Left ventricle myocardium inferior (tissue), 1 donor: ENCODE measurements at regions not wholly inside any gene's neighbourhood (a gene's known extent, or its start where the extent isn't known, plus 50 kb on each side); places are given as distances from the start of the nearest gene placed in this dataset.

Experiments
- DNase-seq: peaks from one replicate; pipeline ENCODE4 v3.0.0-alpha.2; 2020
- H3K27ac ChIP-seq: fragments of 200-600 bp; replicated peaks from 2 replicates; pipeline ENCODE4 v1.8.0; 2021
- H3K27me3 ChIP-seq: fragments of 200-600 bp; 2 replicates; pipeline ENCODE4 v1.8.0; 2021; ENCODE audit warnings: low read depth
- H3K36me3 ChIP-seq: fragments of 200-600 bp; 2 replicates; pipeline ENCODE4 v1.8.0; 2021
- H3K4me1 ChIP-seq: fragments of 200-600 bp; 2 replicates; pipeline ENCODE4 v1.8.0; 2021
- H3K4me3 ChIP-seq: fragments of 200-600 bp; 2 replicates; pipeline ENCODE4 v1.8.0; 2021; ENCODE audit warnings: mild to moderate bottlenecking, moderate library complexity
- H3K9me3 ChIP-seq: fragments of 200-600 bp; replicated peaks from 2 replicates; pipeline ENCODE4 v1.8.0; 2021
- intact Hi-C: fragments of 100-400 bp; cut with micrococcal nuclease; formaldehyde crosslinking; loops from one replicate; pipeline ENCODE4 v1.11.0; 2022
- TF ChIP-seq, protein P1 (sequence below): fragments of 200-600 bp; IDR thresholded peaks from 2 replicates; pipeline ENCODE4 v1.8.0; 2021; ENCODE audit warnings: antibody characterized with exemption, mild to moderate bottlenecking, borderline replicate concordance
- donor health status: DM: no; HTN: yes; CAD: no; lungs with severe emphysema.

DNA sequence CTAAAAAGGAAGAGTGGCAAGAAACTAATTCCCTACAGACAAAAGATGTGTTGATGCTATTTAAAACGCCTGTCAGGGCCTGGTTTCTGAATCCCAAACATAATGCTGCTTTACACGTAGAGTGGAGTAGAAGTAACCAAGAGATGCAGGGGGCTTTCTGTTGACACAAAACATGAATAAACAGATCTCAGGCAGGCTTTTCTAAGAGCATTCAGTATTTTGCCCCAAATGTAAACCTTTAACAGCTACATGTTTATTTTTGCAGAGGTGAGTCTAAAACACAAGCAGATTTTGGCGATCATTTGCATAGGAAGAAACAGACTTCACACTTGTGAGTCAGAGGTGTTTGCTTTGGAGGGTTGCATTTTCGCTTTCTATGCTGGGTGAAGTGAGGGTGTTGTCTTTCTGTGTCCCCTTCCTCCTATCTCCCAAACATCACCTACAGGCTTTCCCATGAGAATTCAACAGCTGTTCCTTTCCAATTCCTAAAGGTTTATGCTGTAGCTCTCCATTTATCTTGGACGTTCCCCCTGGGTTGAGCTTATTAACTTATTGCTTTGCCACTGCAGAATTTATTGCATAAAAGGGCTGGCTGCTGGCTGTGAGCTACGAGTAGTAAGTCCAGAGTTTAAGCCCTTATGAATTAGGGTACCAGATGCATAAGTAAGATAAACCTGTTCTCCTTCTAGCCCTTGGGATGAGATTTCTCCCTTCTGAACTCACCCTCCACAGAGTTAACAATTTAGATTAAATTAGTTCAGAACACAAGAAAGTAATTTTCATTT, 156.7 kb downstream of the DIPK2A start:
- H3K4me3 ChIP-seq: no peak overlapping the region
- TF ChIP-seq, protein P1, sequence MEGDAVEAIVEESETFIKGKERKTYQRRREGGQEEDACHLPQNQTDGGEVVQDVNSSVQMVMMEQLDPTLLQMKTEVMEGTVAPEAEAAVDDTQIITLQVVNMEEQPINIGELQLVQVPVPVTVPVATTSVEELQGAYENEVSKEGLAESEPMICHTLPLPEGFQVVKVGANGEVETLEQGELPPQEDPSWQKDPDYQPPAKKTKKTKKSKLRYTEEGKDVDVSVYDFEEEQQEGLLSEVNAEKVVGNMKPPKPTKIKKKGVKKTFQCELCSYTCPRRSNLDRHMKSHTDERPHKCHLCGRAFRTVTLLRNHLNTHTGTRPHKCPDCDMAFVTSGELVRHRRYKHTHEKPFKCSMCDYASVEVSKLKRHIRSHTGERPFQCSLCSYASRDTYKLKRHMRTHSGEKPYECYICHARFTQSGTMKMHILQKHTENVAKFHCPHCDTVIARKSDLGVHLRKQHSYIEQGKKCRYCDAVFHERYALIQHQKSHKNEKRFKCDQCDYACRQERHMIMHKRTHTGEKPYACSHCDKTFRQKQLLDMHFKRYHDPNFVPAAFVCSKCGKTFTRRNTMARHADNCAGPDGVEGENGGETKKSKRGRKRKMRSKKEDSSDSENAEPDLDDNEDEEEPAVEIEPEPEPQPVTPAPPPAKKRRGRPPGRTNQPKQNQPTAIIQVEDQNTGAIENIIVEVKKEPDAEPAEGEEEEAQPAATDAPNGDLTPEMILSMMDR: no peak
- H3K27me3 ChIP-seq: no peaks in the 10 kb centered on the region
- peaks cover 13% of the 10 kb centered on the region for H3K9me3 ChIP-seq
- no peak for DNase-seq
- no peak overlapping the region for H3K27ac ChIP-seq
- H3K4me1 ChIP-seq: no peaks in the 10 kb centered on the region
- intact Hi-C loops: no loop called here
- H3K36me3 ChIP-seq: no peaks in the 10 kb centered on the region

DNA sequence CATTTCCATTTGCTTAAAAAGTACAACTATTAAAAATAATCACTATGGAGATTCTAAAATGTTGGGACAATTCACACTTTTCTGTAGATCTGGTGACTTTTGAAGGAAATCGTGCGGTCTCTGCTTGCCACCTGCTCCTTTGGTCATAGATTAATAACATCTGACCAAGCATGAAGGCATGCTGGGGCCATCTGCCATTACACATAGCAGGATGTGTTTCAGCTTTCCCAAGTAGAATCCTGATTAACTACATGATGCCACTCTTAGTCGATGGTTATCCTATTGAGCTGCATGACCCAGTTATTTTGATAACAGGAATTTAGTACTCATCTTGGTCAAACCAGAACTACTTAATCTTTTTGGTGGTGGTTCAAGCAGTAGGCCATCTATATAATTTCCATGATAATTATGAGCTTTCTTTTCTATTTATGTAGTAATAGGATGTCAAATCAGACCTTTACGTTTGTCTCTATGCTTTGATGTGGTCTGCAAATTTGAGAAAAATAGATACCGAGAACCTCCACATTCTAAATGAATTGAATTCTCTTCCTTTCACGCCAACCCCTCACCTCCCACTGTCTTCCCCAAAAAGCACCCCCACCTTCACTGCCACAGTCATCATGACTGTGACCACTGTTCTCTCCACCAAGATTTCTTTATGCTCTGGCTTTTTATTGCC, 158.1 kb downstream of the DIPK2A start:
- TF ChIP-seq, protein P1: no peak
- H3K27me3 ChIP-seq: no peaks in the 10 kb centered on the region
- H3K4me3 ChIP-seq: no peak overlapping the region
- no peak for DNase-seq
- H3K27ac ChIP-seq: no peak overlapping the region
- no peaks in the 10 kb centered on the region for H3K4me1 ChIP-seq
- H3K36me3 ChIP-seq: no peaks in the 10 kb centered on the region
- peaks cover 13% of the 10 kb centered on the region for H3K9me3 ChIP-seq
- intact Hi-C loops: no loop called here

DNA sequence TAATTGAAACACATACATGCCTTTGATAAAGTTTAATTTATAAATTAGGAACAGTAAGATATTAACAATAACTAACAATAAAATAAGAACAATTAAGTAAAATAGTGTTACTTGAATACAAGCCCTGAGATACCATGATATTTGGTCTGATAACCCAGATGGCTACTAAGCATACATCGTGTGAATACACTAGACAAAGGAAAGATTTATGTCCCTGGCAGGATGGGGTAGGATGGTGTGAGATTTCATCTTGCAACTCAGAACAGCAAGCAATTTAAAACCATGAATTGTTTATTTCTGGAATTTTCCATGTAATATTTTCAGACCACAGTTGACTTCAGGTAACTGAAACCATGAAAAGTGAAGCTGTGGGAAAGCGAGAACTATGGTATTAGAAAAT, 169.5 kb downstream of the DIPK2A start:
- H3K4me1 ChIP-seq: no peaks in the 10 kb centered on the region
- intact Hi-C loops: no loop called here
- no peaks in the 10 kb centered on the region for H3K36me3 ChIP-seq
- no peak overlapping the region for H3K4me3 ChIP-seq
- DNase-seq: no peak
- TF ChIP-seq, protein P1: no peak
- H3K27ac ChIP-seq: no peak overlapping the region
- peaks cover 8% of the 10 kb centered on the region for H3K9me3 ChIP-seq
- no peaks in the 10 kb centered on the region for H3K27me3 ChIP-seq

GRCh38 chr3:144141496-144141895, 169.9 kb downstream of the DIPK2A start:
- no peaks in the 10 kb centered on the region for H3K27me3 ChIP-seq
- intact Hi-C loops: no loop called here
- H3K9me3 ChIP-seq: peaks cover 8% of the 10 kb centered on the region
- no peaks in the 10 kb centered on the region for H3K4me1 ChIP-seq
- TF ChIP-seq, protein P1: no peak
- H3K27ac ChIP-seq: no peak overlapping the region
- H3K4me3 ChIP-seq: no peak overlapping the region
- no peak for DNase-seq
- no peaks in the 10 kb centered on the region for H3K36me3 ChIP-seq

GRCh38 chr3:144142151-144142840, 170.7 kb downstream of the DIPK2A start:
- TF ChIP-seq, protein P1: no peak
- Histone ChIP-seq H3K9me3 (peaks cover 5% of the 10 kb centered on the region), H3K36me3 (no peaks in the 10 kb centered on the region), H3K27me3 (no peaks in the 10 kb centered on the region), H3K27ac (no peak overlapping the region), H3K4me1 (no peaks in the 10 kb centered on the region), H3K4me3 (no peak overlapping the region)
- no peak for DNase-seq
- intact Hi-C loops: no loop called here
